ES-I3 (cell line): ENCODE measurements at regions not wholly inside any gene's neighbourhood (a gene's known extent, or its start where the extent isn't known, plus 50 kb on each side); places are given as distances from the start of the nearest gene placed in this dataset.
"Not testable (repeated sequence)": the region's sequence is repeated elsewhere in the genome, so short reads cannot be mapped to it uniquely, and the experiment has no call there.

Source experiments
- H3K36me3 ChIP-seq: 2 replicates; pipeline ENCODE4 v1.6.1; 2013; ENCODE audit warnings: mild to moderate bottlenecking, low read length, control low read depth, moderate library complexity; ENCODE audit not compliant: insufficient read depth
- H3K4me1 ChIP-seq: 2 replicates; pipeline ENCODE4 v1.6.1; 2013; ENCODE audit warnings: mild to moderate bottlenecking, control low read depth, low read length; ENCODE audit not compliant: insufficient read depth
- H3K9ac ChIP-seq: 2 replicates; pipeline ENCODE4 v1.6.1; 2013; ENCODE audit warnings: low read depth, mild to moderate bottlenecking, low read length, moderate library complexity
- H3K9me3 ChIP-seq: 2 replicates; pipeline ENCODE4 v1.6.1; 2013; ENCODE audit warnings: mild to moderate bottlenecking, low read length, moderate library complexity; ENCODE audit not compliant: control insufficient read depth, insufficient read depth

DNA sequence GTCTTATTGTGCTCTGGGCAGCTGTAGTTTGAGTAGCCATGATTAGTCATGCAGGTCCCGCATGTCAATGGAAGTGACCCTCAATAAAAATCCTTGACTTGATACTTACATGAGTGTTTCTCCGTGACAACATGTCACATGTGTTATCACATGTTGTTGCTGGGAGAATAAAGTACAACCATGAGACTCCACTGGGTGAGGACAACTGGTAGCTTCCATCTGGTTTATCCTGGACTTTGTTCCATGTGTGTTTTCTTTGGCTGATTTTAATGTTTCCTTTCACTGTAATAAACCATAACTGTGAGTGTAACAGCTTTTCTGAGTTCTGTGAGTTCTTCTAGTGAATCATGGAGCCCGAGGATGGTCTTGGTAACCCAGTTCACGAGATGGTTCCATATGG, 63.1 kb upstream of the NDN start:
- no peaks in the 10 kb centered on the region for H3K4me1 ChIP-seq
- H3K9me3 ChIP-seq = no peaks in the 10 kb centered on the region
- no peaks in the 10 kb centered on the region for H3K36me3 ChIP-seq
- H3K9ac ChIP-seq = no peak overlapping the region

DNA sequence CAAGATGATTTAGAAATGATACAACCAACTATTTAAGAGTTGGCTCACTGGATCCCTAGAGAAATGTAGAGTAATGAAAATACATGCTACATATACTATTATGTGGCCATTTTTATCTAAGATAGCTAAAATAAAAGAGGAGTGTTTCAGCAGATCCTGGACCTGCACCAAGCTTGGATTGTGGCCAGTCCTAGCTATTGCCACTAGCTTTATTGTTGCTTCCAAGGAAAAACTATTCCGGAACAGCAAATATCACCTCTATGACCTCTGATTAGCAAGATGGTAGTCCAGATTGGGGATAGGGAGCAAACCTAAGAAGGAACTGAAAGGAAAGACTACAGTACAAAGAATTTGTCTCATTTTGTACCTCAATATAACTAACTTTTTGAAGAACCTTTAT, 63.7 kb upstream of the NDN start:
- no peaks in the 10 kb centered on the region for H3K4me1 ChIP-seq
- H3K9me3 ChIP-seq = no peaks in the 10 kb centered on the region
- H3K36me3 ChIP-seq = no peaks in the 10 kb centered on the region
- H3K9ac ChIP-seq = no peak overlapping the region

DNA sequence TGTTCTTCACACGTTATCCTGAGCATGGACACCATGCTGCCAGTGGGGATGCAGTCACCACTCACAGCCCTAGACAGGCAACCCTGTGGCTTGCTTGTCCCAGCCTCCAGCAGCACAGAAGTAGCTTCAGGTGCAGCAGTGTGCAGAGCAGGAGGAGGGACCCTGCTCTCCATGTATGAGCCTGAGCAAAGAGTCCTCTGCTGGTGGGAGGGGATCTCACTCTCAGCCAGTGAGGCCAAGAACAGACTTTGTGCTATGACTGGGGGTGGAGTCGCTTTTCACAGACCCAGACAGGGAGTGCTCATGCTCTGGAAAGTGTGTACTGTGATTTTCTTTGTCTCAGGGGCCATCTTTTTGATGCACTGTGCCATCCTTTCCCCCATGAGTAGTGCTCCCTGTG, 66.1 kb upstream of the NDN start:
- H3K9ac ChIP-seq = no peak overlapping the region
- H3K9me3 ChIP-seq = no peaks in the 10 kb centered on the region
- no peaks in the 10 kb centered on the region for H3K36me3 ChIP-seq
- no peaks in the 10 kb centered on the region for H3K4me1 ChIP-seq

DNA sequence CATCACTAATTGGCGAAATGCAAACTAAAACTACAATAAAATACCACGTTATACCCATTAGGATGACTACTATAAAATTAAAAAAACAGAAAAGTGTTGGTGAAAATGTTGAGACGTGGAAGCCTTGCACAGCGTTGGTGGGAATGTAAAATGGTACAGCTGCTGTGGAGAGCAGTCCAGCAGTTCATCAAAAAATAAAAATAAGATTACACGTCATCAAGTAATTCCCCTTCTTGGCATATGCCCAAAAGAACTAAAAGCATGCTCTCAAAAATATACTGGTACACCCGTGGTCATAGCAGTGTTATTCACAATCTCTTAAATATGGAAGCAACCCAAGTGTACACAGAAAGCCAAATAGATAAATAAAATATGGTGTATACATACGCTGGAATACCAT, 71.8 kb upstream of the NDN start:
- Histone ChIP-seq H3K9me3 (no peaks in the 10 kb centered on the region), H3K4me1 (no peaks in the 10 kb centered on the region), H3K9ac (no peak overlapping the region), H3K36me3 (no peaks in the 10 kb centered on the region)

DNA sequence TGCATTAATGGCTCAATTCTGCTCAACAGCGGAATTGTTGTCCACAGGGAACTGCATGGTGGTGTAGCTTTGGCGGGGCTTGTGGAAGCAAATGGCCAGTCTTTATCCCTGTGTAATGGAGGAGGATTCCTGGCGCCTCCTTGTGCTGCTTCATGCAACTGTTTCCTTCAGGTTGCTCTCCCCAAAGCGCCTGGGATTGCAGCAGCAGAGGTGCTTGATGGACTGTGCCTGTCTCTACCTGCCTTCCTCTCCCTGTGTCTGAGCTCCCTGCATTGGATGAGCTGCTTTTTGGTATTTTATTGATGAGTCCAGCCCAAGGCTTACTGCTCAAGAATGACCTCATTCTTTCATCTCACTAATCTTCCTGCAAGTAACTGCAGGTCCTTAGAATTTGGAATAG, 72.9 kb upstream of the NDN start:
- no peaks in the 10 kb centered on the region for H3K4me1 ChIP-seq
- no peaks in the 10 kb centered on the region for H3K9me3 ChIP-seq
- H3K36me3 ChIP-seq = no peaks in the 10 kb centered on the region
- H3K9ac ChIP-seq = no peak overlapping the region

DNA sequence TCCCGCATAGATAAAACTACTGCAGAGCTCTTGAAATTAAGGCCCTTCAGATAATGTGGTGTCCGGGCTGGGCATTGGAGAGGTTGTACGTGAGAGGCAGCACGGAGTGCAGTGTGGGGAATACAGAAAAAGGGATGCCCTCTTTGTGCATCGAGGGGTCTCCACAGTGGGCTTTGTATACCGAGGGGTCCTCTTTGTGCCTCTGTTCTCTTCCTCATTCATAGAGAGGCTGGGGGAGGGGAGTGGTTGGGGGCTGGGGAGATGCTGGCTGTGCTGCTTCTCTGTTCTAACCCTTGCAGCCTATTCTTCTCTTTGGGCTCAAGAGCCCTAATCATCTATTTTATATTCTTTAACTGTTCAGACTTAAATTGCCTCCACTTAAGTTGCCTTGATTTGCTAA, 74.3 kb upstream of the NDN start:
- no peaks in the 10 kb centered on the region for H3K36me3 ChIP-seq
- H3K4me1 ChIP-seq = no peaks in the 10 kb centered on the region
- H3K9me3 ChIP-seq = no peaks in the 10 kb centered on the region
- no peak overlapping the region for H3K9ac ChIP-seq

DNA sequence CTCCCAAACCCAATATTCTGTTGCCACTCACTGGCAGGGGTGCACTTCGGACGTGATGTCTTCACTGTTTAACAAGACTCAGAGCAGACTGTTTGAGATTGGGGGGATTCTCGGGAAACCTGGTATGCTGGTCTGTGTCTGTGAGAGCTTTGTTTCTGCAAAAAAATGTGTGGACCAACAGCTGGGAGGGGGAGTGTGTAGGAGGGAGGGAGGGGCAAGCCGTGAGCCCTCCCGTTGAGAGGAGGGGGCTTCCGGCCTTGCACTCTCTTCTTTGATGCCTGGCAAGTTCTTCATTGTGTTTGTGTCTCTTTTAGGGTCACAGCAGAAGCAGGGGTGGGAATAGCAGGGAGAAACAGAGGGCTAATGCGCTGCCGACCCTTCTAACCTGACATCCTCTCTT, 74.9 kb upstream of the NDN start:
- Histone ChIP-seq H3K9ac (no peak overlapping the region), H3K4me1 (no peaks in the 10 kb centered on the region), H3K9me3 (no peaks in the 10 kb centered on the region), H3K36me3 (no peaks in the 10 kb centered on the region)

DNA sequence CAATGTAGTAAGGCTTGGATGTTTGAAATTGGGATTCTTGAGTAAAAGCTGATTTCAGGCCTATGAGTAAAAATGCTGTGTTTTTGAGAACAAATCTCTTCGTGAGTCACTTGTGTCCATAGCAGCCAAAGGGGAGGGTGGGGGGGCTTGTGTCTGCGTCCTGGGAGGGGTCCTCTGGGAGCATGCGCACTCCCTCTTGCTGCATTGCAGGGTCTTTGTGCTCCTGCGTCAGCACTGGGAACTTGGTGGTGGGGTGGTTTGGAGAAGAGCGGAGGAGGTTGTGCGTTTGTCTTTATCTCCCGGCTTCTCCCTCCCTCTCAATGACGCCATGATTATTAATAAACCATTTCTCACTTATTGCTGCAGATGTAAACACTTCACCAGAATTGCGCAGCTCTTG, 75.9 kb upstream of the NDN start:
- Histone ChIP-seq H3K36me3 (no peaks in the 10 kb centered on the region), H3K4me1 (no peaks in the 10 kb centered on the region), H3K9ac (no peak overlapping the region), H3K9me3 (no peaks in the 10 kb centered on the region)

DNA sequence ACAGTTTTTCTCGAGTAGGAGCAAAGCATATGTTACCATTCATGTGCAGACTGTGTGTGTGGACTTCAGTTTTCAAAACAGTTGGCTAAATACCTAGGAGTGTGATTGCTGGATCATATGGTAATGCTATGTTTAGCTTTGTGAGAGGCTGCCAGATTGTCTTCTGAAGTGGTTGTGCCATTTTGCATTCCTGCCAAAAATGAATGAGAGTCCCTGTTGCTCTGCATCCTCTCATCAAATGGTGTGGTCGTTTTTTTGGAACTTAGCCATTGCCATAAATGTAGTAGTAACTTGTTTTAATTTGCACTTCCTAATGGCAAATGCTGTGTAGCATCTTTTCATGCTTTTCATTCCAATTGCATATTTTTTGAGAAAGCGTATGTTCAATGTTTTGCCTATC, 77.2 kb upstream of the NDN start:
- H3K36me3 ChIP-seq = no peaks in the 10 kb centered on the region
- no peaks in the 10 kb centered on the region for H3K4me1 ChIP-seq
- no peak overlapping the region for H3K9ac ChIP-seq
- no peaks in the 10 kb centered on the region for H3K9me3 ChIP-seq

DNA sequence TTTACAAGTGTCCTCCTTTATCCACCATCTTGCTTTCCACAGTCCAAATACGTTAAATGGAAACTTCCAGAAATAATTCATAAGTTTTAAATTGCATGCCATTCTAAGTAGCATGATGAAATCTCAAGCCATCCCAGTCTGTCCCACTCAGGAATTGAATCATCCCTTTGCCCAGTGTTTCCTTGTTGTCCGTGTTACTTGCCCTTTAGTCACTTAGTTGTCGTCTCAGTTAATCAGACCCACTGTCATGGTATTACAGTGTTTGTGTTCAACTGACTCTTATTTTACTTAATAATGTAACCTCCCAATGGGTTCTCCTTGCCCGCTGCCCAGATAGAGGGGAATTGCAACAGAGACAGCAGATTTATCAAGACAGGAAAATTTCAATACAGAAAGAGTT, 77.6 kb upstream of the NDN start:
- Histone ChIP-seq H3K4me1 (no peaks in the 10 kb centered on the region), H3K9me3 (no peaks in the 10 kb centered on the region), H3K9ac (no peak overlapping the region), H3K36me3 (no peaks in the 10 kb centered on the region)

DNA sequence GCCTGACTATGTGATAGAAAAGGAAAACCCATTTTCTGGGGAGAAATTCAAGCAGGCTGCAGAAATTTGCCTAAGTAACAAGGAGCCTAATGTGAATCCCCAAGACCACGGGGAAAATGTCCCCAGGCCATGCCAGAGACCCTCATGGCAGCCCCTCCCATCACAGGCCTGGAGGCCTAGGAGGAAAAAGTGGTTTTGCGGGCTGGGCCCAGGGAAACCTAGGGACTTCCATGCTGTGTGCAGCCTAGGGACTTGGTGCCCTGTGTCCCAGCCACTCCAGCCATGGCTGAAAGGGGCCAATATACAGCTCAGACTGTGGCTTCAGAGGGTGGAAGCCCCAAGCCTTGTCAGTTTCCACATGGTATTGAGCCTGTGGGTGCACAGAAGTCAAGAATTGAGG, 79.7 kb upstream of the NDN start:
- not testable (repeated sequence) for H3K4me1 ChIP-seq, H3K36me3 ChIP-seq, H3K9me3 ChIP-seq, H3K9ac ChIP-seq

DNA sequence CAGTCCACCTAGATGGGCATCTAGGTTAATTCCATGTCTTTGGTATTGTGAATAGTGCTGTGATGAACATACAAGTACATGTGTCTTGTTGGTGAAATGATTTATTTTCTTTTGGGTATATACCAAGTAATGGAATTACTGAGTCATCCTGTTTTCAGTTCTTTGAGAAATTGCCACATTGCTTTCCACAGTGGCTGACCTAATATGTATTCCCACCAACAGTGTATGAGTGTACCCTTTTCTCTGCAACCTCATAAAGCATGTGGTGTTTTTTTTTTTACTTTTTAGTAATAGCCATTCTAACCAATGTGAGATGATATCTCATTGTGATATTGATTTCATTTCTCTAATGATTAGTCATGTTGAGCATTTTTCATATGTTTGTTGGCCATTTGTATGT, 86.0 kb upstream of the NDN start:
- Histone ChIP-seq H3K9me3 (no peaks in the 10 kb centered on the region), H3K9ac (no peak overlapping the region), H3K36me3 (no peaks in the 10 kb centered on the region), H3K4me1 (no peaks in the 10 kb centered on the region)

DNA sequence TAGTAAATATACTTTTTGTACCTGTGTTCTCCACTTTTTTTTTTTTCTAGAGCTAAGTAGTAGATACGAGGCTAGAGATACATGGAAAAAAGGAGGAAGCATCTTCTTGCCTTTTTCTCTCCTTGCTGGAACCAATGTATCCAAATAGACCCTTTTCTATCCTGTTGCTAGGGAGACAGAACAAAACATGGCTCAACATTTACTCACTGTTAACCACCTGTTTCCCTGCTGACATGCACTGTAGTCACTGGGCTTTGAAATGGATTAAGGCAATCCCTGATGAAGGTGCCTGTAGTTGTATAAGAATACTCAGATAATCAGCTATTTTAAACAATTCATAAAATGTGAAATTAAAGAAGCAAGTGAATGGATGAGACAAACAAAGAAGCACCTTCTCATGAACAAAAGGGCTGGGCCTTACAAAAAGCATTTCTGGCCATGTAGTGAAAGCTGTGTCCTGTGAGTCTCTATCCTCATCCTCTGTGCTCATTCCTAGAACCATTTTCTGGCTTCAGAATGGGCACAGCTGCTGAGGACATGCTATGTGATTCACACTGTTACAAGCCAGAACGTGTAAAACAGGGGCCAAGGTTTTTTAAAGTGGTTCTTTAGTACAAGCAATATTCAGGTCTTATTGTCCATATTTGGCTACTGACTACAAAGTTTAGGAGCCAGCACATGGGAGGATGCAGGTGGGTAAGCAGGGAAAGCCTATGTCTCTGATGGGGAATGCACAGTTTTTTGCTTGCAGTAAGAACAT, 100.4 kb upstream of the NDN start:
- no peaks in the 10 kb centered on the region for H3K9me3 ChIP-seq
- H3K36me3 ChIP-seq = no peaks in the 10 kb centered on the region

DNA sequence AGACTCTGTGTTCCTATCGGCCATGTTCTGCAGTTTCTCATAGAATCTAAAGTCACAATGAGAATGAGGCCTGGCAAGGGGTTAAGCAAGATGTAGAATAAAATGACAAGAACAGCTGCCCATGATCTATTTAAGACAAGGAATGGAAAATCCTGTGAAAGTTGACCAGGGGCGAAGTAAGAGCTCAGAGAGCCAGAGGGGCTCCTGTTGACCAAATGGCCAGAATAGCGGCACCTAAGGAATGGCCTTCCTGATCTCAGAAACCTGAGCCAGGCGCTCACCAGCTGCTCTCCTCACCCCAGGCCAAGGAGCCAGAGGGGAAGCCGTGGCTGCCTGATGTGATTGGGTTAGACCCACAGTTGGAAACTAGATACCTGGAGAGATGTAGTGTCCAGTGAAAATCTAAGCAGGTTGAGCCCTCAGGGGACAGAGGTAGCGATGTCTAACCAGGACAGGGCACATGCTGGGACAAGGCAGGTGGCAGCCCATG, 106.1 kb upstream of the NDN start:
- no peaks in the 10 kb centered on the region for H3K36me3 ChIP-seq
- no peak overlapping the region for H3K9ac ChIP-seq
- H3K4me1 ChIP-seq = no peaks in the 10 kb centered on the region
- H3K9me3 ChIP-seq = no peaks in the 10 kb centered on the region

More for the DNA sequence above, 100.4 kb upstream of the NDN start:
- Histone ChIP-seq H3K4me1 (no peaks in the 10 kb centered on the region), H3K9ac (no peak overlapping the region)

DNA sequence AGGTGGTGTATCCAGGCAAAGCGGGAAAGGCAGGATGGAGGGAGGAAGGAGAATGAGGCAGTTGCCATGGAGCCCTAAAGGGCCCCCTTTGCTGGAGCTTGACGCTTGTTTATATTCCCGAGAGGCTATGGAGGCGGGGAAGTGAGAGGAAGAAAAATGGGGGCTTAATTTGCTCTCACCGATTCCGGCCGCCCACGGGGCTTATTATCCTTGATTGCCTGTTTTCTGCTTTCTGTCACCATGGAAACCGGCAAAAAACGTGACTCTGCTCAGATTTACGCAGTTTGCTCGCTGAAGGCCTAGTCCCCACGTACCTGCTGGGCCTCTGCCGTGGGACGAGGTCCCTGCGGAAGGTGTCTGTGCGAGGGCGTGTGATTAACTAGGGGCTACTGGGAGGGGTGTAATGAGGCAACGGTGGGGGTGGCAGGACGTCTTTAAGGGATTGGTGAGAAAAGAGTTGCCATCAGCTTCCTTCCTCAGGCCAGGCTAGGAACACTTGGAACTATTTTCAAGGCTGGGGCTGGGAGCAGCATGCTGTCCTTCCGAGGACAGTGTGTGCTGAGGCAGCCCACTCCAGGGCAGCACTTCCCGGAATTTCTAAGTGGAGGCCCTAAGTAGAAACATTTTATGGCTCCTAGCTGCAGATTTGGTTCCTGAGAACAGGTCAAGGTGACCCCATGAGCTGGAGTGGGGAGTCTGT, 110.8 kb upstream of the NDN start:
- Histone ChIP-seq H3K36me3 (no peaks in the 10 kb centered on the region), H3K9ac (no peak overlapping the region), H3K9me3 (no peaks in the 10 kb centered on the region), H3K4me1 (no peaks in the 10 kb centered on the region)
